CD4-positive, CD25-positive, alpha-beta regulatory T cell (primary cell): ENCODE measurements at regions not wholly inside any gene's neighbourhood (a gene's known extent, or its start where the extent isn't known, plus 50 kb on each side); places are given as distances from the start of the nearest gene placed in this dataset.
"Not testable (repeated sequence)": the region's sequence is repeated elsewhere in the genome, so short reads cannot be mapped to it uniquely, and the experiment has no call there.

Source experiments
- ATAC-seq, 2 donors: fragments of 150-1000 bp; cut with Tn5 transposase; one replicate each; pipeline ENCODE4 v1.10.0; 2021; ENCODE audit warnings: low read depth in 2 of 2, moderate number of reproducible peaks in 2 of 2, moderate library complexity in 1 of 2
- DNase-seq, 3 donors: peaks; one replicate each; pipeline versions ENCODE4 v3.0.0 to v3.0.0-alpha.2; 2012 to 2022; ENCODE audit warnings: mixed read lengths in 1 of 3
- H3K27ac ChIP-seq: one replicate; pipeline ENCODE4 v1.7.0; 2013; ENCODE audit warnings: mild to moderate bottlenecking, low read length; ENCODE audit not compliant: insufficient read depth, poor library complexity, severe bottlenecking
- H3K27me3 ChIP-seq: one replicate; pipeline ENCODE4 v1.7.0; 2013; ENCODE audit warnings: low read length; ENCODE audit not compliant: control insufficient read depth, insufficient read depth
- H3K36me3 ChIP-seq: one replicate; pipeline ENCODE4 v1.7.0; 2013; ENCODE audit warnings: mild to moderate bottlenecking, low read length, moderate library complexity; ENCODE audit not compliant: control insufficient read depth, insufficient read depth
- H3K4me1 ChIP-seq: 2 replicates; pipeline ENCODE4 v1.7.0; 2013; ENCODE audit warnings: mild to moderate bottlenecking, low read length; ENCODE audit not compliant: insufficient read depth, control insufficient read depth, poor library complexity, severe bottlenecking
- H3K4me3 ChIP-seq: one replicate; pipeline ENCODE4 v1.7.0; 2013; ENCODE audit warnings: low read depth, mild to moderate bottlenecking, low read length, moderate library complexity
- H3K9me3 ChIP-seq, 2 experiments: 1 replicate in 1 of 2; 2 replicates in 1 of 2; pipeline ENCODE4 v1.7.0; 2013; ENCODE audit warnings: low read length in 2 of 2, mild to moderate bottlenecking in 1 of 2, moderate library complexity in 1 of 2; ENCODE audit not compliant: control insufficient read depth in 2 of 2
- H3K27ac Mint-ChIP-seq, 3 donors: one replicate each; pipeline ENCODE4 v1.8.0; 2020 to 2022; ENCODE audit warnings: mild to moderate bottlenecking in 3 of 3, mixed read lengths in 3 of 3, moderate library complexity in 2 of 3
- H3K27me3 Mint-ChIP-seq: one replicate; pipeline ENCODE4 v1.8.0; 2022; ENCODE audit warnings: mild to moderate bottlenecking, mixed read lengths
- H3K36me3 Mint-ChIP-seq: one replicate; pipeline ENCODE4 v1.8.0; 2020; ENCODE audit warnings: mixed read lengths
- H3K4me1 Mint-ChIP-seq, 4 donors: one replicate each; pipeline ENCODE4 v1.8.0; 2020 to 2022; ENCODE audit warnings: mixed read lengths in 4 of 4, mild to moderate bottlenecking in 1 of 4
- H3K4me3 Mint-ChIP-seq, 4 donors: one replicate each; pipeline ENCODE4 v1.8.0; 2020 to 2022; ENCODE audit warnings: mild to moderate bottlenecking in 4 of 4, mixed read lengths in 4 of 4, moderate library complexity in 3 of 4
- H3K9me3 Mint-ChIP-seq, 7 donors: one replicate each; pipeline ENCODE4 v1.8.0; 2020 to 2022; ENCODE audit warnings: mixed read lengths in 7 of 7, mild to moderate bottlenecking in 3 of 7, moderate library complexity in 2 of 7

DNA sequence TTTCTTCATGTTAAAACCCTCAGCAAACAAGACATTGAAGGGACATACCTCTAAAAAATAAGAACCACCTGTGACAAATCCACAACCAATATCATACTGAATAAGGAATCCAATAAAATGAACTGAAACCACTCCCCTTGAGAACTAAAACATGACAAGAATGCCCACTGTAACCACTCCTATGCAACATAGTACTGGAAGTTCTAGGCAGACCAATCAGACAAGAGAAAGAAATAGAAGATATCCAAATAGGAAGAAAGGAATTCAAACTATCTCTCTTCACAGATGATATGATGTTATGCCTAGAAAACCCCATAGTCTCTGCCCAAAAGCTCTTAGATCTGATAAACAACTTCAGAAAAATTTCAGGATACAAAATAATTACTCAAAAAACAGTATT lies 887.7 kb upstream of the CDH18 start:
- not testable (repeated sequence) for H3K27me3 Mint-ChIP-seq, H3K27me3 ChIP-seq, ATAC-seq, H3K4me1 Mint-ChIP-seq, H3K36me3 ChIP-seq, H3K27ac ChIP-seq, H3K36me3 Mint-ChIP-seq, DNase-seq, H3K4me3 ChIP-seq, H3K9me3 Mint-ChIP-seq, H3K4me1 ChIP-seq, H3K4me3 Mint-ChIP-seq, H3K9me3 ChIP-seq, H3K27ac Mint-ChIP-seq

DNA sequence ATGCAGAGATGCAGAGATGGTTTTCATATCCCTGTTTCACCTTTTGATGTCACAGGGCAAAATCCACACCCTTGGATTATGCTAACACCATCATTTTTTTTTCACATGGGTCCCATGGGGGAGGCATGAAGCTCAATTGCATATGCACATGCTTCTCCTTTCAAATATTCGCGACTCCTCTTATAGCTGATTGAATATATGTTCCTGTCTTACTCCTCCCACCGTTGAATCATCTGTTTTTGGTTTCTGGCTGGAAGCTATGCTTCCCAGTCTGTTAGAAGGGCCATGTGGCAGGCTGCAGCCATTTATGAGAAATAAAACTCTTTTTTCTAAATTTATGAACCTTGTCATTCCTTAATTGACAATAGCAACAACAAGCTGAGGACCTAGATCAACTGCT lies 877.9 kb upstream of the CDH18 start:
- not testable (repeated sequence) for H3K4me3 Mint-ChIP-seq, H3K36me3 Mint-ChIP-seq, H3K27me3 ChIP-seq, H3K27me3 Mint-ChIP-seq, H3K36me3 ChIP-seq, H3K27ac Mint-ChIP-seq, H3K9me3 ChIP-seq, ATAC-seq, H3K4me1 Mint-ChIP-seq, H3K4me3 ChIP-seq, H3K4me1 ChIP-seq, H3K9me3 Mint-ChIP-seq, DNase-seq, H3K27ac ChIP-seq

DNA sequence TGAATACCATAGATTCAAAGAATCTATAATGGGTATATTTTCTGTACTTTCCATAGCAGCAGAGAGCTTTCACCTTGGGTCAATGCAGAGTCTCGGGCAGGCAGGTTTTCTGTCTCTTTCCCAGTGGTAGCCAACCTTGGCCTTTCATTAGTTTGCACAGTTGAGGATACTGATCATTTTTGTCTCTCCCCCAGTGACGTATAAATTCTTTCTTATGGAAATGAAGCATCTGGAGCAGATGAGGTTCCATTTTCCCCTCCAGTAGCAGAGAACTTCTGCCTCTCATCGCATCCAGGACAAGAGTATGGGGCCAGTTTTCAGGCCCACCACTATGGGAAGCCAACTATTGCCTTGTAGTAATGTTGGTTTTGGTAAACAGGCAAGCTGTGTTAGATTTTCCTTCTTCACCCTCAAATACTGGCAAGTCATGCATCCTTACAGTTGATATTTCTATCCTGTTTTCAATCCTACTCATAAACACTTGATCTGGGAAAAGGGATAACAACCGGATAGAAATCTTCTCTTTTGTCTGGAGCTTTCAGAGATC lies 845.2 kb upstream of the CDH18 start:
- no peaks in the 10 kb centered on the region for H3K27me3 ChIP-seq
- Mint-ChIP-seq H3K27me3 (no peaks in the 10 kb centered on the region), H3K4me1 (no peaks in the 10 kb centered on the region), H3K4me3 (no peak overlapping the region), H3K36me3 (no peaks in the 10 kb centered on the region), H3K9me3 (peaks cover 0 to 21% (median 5%) of the 10 kb centered on the region in 7 donors), H3K27ac (no peak overlapping the region)
- ATAC-seq (no peak), DNase-seq (no peak)
- no peak overlapping the region for H3K4me3 ChIP-seq
- H3K9me3 ChIP-seq = no peaks in the 10 kb centered on the region
- H3K27ac ChIP-seq = no peak overlapping the region
- H3K36me3 ChIP-seq = no peaks in the 10 kb centered on the region
- H3K4me1 ChIP-seq = no peaks in the 10 kb centered on the region

DNA sequence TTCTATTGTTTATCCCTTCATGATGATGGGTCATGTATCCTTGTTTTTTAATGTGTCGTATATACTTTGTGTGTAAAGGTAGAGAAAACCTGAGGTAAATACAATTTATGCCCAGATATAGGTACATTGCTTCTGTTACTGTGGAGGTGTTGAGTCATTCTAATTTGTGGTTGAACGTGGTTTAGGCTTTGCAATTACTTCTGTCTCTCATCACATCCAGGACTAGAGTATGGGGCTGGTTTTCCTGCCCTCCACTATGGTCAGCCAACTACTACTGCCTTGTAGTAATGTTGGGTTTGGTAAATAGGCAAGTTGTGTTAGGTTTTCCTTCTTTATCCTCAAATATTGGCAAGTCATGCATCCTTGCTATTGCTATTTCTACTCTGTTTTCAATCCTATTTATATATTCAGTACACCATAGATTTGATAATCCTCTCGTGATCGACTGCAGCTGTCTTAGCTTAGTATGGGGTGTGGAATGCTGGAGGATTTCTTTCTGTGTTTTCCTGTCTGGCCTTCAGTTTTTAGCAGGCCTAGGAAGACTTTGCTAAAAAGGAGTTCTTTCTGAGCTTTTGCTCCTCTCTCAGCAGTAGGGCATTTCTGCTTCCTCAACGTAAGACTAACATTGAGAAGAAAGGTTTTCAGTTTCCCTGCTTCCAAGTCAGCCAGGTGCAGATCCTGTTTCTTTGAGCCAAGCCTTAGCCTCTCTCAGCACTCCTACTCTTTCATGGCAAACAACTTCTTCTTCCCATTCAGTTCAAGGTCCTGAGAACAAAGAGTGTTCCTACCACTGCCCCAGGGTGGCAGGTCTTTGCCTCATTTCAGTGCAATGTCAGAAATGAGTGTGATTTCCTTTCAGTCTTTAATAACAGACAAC lies 844.4 kb upstream of the CDH18 start:
- H3K27ac ChIP-seq = no peak overlapping the region
- no peaks in the 10 kb centered on the region for H3K36me3 ChIP-seq
- H3K9me3 ChIP-seq = no peaks in the 10 kb centered on the region
- Mint-ChIP-seq H3K9me3 (peaks cover 0 to 20% (median 5%) of the 10 kb centered on the region in 7 donors), H3K27ac (no peak overlapping the region), H3K4me1 (no peaks in the 10 kb centered on the region), H3K4me3 (no peak overlapping the region), H3K36me3 (no peaks in the 10 kb centered on the region), H3K27me3 (no peaks in the 10 kb centered on the region)
- no peak for DNase-seq
- no peak overlapping the region for H3K4me3 ChIP-seq
- H3K4me1 ChIP-seq = no peaks in the 10 kb centered on the region
- no peaks in the 10 kb centered on the region for H3K27me3 ChIP-seq
- no peak for ATAC-seq

DNA sequence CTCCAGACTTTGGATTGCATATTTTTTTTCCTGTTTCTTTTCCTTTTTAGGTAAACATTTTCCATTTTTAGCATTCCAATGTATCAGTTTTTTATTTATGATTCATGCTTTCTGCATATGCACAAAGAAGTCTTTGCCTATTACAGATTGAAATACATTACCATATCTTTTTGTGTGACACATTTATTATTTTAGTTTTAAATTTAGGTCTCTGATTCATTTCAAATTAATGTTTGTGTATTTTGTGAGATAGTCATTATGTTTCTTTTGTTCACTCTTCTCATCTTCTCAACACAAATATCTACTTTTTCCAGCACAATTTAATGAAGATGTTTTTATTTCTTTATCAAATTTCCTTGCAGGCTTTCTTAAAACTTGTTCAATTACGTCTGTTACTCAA lies 838.0 kb upstream of the CDH18 start:
- H3K9me3 ChIP-seq, H3K27me3 Mint-ChIP-seq, H3K9me3 Mint-ChIP-seq, H3K36me3 ChIP-seq, H3K27me3 ChIP-seq, ATAC-seq, H3K27ac ChIP-seq, H3K36me3 Mint-ChIP-seq, H3K4me1 Mint-ChIP-seq, H3K27ac Mint-ChIP-seq, H3K4me3 ChIP-seq, H3K4me1 ChIP-seq, DNase-seq, H3K4me3 Mint-ChIP-seq: not testable (repeated sequence)

GRCh38 chr5:20797216-20797615 lies 809.2 kb upstream of the CDH18 start:
- H3K4me1 ChIP-seq, H3K9me3 ChIP-seq, H3K27me3 Mint-ChIP-seq, ATAC-seq, DNase-seq, H3K4me1 Mint-ChIP-seq, H3K36me3 ChIP-seq, H3K36me3 Mint-ChIP-seq, H3K4me3 Mint-ChIP-seq, H3K27ac Mint-ChIP-seq, H3K4me3 ChIP-seq, H3K27ac ChIP-seq, H3K27me3 ChIP-seq: not testable (repeated sequence)
- H3K9me3 Mint-ChIP-seq = peaks cover 0 to 13% (median 3%) of the 10 kb centered on the region in 7 donors

DNA sequence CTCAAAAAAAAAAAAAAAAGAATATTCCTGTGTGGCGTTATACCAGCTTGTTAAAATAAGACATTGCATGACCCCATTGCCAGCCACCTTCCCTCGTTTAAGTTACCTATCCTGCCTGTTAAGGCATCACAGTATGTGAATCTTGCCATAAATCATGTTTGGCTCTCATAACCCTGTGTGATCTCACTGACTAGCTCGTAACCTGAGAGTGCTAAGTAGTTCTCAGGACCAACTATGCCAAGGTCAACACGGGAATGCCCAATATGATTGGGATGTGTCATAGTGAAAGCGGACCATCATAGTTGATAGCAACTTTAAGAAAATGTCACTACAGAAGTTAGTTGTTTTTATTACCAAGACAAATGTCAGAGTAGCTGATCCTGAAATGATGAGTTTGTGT lies 796.8 kb upstream of the CDH18 start:
- not testable (repeated sequence) for H3K9me3 ChIP-seq, H3K27me3 Mint-ChIP-seq, H3K4me1 Mint-ChIP-seq, H3K4me1 ChIP-seq, H3K4me3 ChIP-seq, H3K9me3 Mint-ChIP-seq, H3K27ac ChIP-seq, H3K36me3 Mint-ChIP-seq, H3K27ac Mint-ChIP-seq, ATAC-seq, DNase-seq, H3K4me3 Mint-ChIP-seq, H3K36me3 ChIP-seq, H3K27me3 ChIP-seq

DNA sequence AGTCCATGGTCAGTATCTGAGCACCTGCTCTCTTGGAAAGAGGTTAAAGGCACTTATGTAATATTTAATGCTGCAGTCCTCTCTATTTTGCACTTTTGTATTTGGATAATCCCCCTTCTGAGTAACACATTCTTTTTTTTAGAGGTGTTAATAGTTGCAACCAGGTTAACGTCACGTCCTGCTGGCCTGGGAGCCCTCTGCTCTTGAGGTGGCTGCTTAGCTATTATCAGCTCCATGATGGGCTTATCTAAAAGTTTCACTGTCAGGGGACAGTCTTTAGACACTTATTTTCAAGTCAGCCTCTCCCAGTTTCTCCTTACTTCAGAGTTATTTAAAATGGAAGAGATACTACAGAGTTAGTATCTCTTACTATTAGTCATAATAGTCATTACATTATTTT lies 795.5 kb upstream of the CDH18 start:
- not testable (repeated sequence) for H3K27me3 ChIP-seq, DNase-seq, H3K27me3 Mint-ChIP-seq, H3K36me3 ChIP-seq, H3K9me3 ChIP-seq, H3K4me1 ChIP-seq, H3K27ac ChIP-seq, H3K36me3 Mint-ChIP-seq, H3K4me3 ChIP-seq, H3K4me1 Mint-ChIP-seq, H3K27ac Mint-ChIP-seq, H3K9me3 Mint-ChIP-seq, H3K4me3 Mint-ChIP-seq, ATAC-seq
